GM19455 (cell line): ENCODE measurements at regions not wholly inside any gene's neighbourhood (a gene's known extent, or its start where the extent isn't known, plus 50 kb on each side); places are given as distances from the start of the nearest gene placed in this dataset.

Source experiments
- ATAC-seq: cut with Tn5 transposase; IDR thresholded peaks from one replicate; pipeline ENCODE4 v1.9.1; 2021; ENCODE audit not compliant: unreplicated experiment

GRCh38 chr10:33453081-33454025 is 118.9 kb upstream of the NRP1 start:
- no peak for ATAC-seq

GRCh38 chr10:33448421-33449140 is 114.1 kb upstream of the NRP1 start:
- ATAC-seq: no peak

GRCh38 chr10:33441561-33441960 is 107.1 kb upstream of the NRP1 start:
- ATAC-seq: no peak

- ATAC-seq: no peak
Observed at GRCh38 chr10:33434933-33435332, 100.5 kb upstream of the NRP1 start.

- no peak for ATAC-seq
Observed at GRCh38 chr10:33428682-33429081, 94.2 kb upstream of the NRP1 start.

- no peak for ATAC-seq
Observed at GRCh38 chr10:33423154-33423529, 88.7 kb upstream of the NRP1 start.

GRCh38 chr10:33422471-33423153 is 88.1 kb upstream of the NRP1 start:
- no peak for ATAC-seq

- ATAC-seq: no peak
Observed at GRCh38 chr10:33421789-33422462, 87.5 kb upstream of the NRP1 start.

- no peak for ATAC-seq
Observed at GRCh38 chr10:33419311-33419710, 84.8 kb upstream of the NRP1 start.

- no peak for ATAC-seq
Observed at GRCh38 chr10:33418301-33418700, 83.8 kb upstream of the NRP1 start.

GRCh38 chr10:33416691-33417090 is 82.2 kb upstream of the NRP1 start:
- ATAC-seq: no peak

- no peak for ATAC-seq
Observed at GRCh38 chr10:33416209-33416608, 81.7 kb upstream of the NRP1 start.

- ATAC-seq: no peak
Observed at GRCh38 chr10:33414841-33415240, 80.4 kb upstream of the NRP1 start.

GRCh38 chr10:33412653-33413361 is 78.3 kb upstream of the NRP1 start:
- no peak for ATAC-seq

GRCh38 chr10:33412241-33412640 is 77.8 kb upstream of the NRP1 start:
- ATAC-seq: no peak

GRCh38 chr10:33410860-33411234 is 76.4 kb upstream of the NRP1 start:
- no peak for ATAC-seq

- no peak for ATAC-seq
Observed at GRCh38 chr10:33410096-33410859, 75.8 kb upstream of the NRP1 start.

- ATAC-seq: no peak
Observed at GRCh38 chr10:33406596-33406995, 72.1 kb upstream of the NRP1 start.

- ATAC-seq: no peak
Observed at GRCh38 chr10:33402220-33403073, 68.0 kb upstream of the NRP1 start.
